ENCODE measurements at regions not wholly inside any gene's neighbourhood (a gene's known extent, or its start where the extent isn't known, plus 50 kb on each side); places are given as distances from the start of the nearest gene placed in this dataset.

DNA sequence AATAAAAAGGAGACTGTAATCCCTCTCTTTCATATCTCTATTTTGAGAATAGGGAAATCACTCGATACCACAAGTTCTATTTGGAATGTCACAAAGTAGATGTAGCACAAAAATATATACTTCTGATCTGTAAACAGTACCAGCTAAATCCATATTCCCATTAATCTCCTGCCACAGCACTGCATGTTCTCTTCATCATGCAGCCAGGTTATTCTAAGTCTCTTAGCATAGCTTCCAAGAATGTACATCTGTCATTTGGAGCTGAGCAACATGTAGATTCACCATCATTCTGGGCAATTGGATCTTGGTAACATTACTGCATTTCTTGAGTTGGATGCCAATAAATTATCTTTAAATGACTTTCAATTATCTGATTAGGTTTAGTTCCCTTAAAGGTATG lies 1874.5 kb downstream of the MRPL39 start:
- no peak for DNase-seq (ENCODE audit: low spot score)

DNA sequence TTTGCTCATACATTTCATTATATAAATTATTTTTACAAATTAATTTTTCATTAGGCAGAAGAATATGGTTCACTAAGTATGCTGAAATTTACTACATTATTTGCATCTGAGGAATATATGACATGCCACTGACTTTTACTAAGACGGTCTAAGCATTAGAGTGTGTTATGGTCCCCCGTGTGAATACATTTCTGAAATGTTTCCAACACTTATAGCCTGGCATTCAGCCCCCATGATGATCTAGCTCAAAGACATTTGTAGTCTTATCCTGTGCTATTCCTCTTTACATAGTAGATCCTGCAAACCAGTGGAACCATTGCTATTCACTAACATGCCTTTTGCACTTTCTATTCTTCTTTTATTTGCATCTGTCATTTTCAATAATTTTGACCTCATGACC lies 1878.0 kb downstream of the MRPL39 start:
- no peak for DNase-seq (ENCODE audit: low spot score)

DNA sequence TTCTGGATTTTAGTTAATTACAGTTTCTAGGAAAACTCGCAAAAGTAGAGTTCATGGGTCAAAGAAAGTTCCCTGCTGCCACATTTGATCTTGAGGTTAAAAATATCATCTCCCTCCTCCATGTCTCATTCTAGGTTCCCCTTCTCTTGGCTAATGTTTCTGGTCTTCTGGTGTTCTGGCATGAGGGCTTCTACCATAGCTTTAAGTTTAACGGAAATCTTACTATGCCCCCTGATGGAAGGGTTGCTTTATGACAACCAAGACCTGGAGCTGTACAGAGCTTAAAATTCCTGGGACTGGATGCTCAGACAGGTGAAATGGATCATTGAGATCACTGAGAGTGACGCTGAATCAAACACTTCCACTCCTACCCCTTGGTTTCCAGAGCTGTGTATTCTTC lies 1881.7 kb downstream of the MRPL39 start:
- DNase-seq (ENCODE audit: low spot score): no peak

DNA sequence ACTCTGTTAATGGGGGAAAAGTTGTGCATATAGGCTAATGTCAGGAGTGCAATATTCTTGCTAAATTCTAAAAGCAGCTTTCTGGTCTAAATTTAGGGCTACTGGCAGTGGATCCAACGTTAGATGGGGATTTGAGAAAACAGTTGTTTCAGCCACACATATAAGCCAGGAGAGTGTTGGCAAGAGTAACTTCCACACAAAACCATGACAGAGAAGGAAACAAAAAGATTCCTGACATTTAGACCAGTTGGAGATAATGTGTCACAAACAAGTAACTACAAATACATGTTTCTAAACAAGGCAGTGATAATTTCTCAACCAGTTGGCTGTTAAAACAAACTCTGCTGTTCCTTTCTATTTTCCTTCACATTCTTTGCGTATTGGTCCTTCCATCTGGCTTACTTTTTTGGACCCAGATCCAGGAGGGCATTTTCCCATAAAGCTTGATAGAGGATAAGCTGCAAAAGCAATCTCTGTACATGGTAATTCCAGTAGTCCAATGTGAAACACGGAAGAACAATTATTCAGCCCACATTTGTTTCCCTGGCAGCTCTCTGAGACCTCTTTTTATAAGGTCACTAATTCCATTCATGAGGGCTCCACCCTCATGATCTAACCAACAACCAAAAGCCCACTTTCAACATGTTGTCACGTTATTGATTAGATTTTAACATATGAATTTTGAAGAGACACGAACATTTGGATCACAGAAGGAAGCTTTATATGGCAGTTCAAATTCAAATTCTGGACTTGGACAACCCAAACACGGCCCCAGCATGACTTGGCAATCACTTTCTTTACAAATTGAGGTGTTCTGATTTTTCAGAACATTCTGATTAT lies 1888.6 kb downstream of the MRPL39 start:
- no peak for DNase-seq (ENCODE audit: low spot score)

DNA sequence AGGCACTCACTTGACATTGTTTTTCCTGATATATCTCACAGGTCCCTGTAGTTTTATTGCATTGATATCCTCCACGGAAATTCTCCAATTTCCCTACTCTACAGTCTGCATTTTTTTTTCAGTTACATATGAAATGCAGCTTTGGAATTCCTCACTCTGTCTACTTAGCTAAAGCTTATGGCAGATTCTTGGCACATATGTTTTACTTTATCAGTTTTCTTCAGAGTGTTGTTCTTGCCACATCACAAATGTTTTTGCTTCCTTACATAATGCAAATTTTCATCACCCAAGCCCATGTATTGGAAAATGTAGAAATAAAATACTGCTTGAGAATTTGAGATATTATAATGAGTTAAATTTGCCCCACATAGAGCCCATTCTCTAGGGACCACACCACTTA lies 1895.1 kb downstream of the MRPL39 start:
- DNase-seq (ENCODE audit: low spot score): no peak

DNA sequence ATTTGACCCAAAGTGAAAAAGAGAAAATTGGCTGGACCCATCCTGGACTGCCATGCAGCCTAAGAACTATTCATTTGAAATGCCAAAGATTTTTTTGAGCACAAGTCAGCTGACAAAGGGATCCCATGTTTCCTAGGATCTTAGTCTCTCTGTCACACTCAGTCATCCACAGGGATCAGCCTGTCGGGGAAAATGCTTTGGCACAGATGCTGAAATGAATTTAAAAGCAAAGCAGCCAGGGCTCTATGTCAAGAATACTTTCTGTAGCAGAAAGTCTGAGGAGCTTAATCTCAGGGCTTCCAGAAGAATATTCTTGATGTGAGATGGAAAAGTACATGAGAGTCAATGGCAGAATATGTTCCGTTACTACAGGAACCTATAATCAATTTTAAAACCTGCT lies 1900.8 kb downstream of the MRPL39 start:
- no peak for DNase-seq (ENCODE audit: low spot score)

DNA sequence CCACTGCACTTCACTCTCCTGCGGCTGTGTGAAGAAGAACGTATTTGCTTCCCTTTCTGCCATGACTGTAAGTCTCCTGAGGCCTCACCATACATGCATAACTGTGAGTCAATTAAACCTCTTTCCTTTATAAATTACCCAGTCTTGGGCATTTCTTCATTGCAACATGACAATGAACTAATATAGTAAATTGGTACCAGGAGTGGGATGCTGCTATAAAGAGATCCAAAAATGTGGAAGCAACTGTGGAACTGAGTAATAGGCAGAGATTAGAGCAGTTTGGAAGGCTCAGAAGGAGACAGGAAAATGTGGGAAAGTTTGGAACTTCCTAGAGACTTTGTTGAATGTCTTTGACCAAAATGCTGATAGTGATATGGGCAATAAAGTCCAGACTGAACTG lies 1907.9 kb downstream of the MRPL39 start:
- DNase-seq (ENCODE audit: low spot score): no peak

DNA sequence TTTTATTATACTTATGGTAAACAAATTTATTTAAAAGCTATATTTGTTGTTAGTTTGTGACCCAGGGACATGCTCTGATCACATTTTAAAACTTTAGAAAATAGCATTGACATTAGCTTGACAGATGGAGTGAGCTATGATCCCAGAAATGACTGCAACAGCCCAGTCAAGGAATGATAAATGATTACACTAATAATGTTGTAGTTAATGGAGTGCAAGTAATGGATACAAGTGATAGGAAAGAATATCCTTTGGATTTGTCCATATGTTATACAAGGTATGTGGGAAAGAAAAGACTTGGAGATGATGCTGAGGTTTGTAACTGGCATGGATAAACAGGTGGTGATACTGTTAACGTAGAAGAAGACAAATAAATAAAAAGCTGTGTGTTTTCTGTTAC lies 1908.7 kb downstream of the MRPL39 start:
- no peak for DNase-seq (ENCODE audit: low spot score)

DNA sequence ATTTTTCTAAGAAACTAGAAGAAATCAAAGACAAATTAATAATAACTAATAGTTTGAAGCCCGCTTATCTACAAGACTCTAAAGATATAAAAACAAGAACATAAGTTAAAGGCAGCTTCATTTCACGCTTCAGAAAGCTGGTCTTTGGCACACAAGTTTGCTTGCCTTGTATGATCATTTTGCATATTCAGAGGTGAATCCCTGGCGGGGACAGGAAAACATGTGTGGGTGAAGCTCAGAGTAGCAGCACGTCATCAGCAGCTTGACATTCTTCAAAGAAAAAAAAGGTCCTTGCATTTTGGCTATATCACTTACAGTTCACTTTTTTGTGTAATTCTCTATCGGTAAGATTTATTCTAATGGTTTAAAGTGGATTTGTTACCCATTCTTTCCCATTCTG lies 1911.8 kb downstream of the MRPL39 start:
- no peak for DNase-seq (ENCODE audit: low spot score)

DNA sequence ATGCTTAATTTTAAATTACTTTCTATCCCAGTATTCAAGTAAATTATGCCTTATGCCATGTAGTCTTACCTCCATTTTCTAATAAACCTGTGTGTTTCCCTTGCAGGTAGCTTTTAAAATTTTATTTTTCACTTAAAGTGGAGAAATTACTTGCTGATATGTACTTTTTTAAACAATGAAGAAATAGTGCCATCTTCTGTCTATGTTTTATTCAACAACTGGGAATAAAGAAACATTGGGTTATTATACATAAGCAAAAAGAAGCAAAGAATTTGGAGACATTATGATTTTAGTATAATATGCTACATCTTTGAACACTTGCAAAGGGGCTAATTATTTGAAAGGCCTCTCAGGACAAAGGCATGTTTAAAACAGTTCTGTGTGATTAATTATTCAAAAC lies 1912.9 kb downstream of the MRPL39 start:
- no peak for DNase-seq (ENCODE audit: low spot score)

DNA sequence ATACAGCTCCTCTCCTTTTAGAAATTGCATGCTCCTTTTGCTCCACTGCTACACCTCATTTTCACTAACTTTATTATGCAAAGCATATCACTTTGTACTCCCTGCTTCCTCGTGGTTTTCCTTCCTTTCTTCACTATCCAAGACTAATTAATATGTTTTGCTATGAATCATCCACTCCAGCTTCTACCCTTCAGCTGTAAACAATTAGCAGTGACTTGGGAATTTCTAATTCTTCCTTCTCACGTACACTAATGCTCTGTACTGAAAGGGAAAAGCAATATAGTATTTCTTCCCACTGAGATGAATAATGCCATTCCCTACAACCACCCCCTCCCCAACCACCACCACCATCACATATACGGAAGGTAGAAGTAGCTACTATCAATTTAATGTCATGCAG lies 1917.0 kb downstream of the MRPL39 start:
- no peak for DNase-seq (ENCODE audit: low spot score)

DNA sequence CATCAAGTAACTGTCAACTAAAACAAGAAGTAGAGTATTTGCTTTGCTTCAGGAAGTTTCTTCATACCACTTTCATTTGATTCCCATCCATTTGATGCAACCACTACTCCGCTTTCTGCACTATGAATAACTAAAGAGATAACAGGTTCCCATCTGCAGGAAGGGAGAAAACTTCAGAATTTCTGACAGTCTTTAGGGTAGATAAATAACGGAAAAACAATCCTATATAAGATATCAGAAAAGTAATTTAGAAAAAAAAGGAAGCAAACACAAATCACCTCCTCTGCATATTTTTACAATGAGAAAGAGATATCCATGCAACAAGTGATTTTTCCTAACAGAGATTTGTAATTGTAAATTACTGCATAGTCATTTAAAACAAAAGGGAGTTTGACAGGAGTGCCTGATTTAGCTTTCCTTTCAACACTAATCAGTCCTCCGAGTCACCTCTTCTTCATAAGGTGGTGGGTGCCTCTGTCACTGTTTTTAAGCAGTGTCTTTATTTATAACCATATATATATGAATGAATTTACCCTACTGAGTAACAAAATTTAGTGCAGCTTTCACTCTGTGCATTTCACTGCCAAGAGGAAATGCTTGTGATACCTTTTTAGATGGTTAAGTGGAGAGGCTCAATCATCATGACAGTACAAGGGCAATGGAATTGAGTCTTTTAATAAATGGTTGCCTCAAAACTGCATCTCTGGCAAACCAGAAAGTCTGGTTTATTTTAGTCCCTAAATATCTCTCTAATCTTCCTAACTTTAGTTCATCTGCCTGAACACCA lies 1920.4 kb downstream of the MRPL39 start:
- DNase-seq (ENCODE audit: low spot score): no peak

DNA sequence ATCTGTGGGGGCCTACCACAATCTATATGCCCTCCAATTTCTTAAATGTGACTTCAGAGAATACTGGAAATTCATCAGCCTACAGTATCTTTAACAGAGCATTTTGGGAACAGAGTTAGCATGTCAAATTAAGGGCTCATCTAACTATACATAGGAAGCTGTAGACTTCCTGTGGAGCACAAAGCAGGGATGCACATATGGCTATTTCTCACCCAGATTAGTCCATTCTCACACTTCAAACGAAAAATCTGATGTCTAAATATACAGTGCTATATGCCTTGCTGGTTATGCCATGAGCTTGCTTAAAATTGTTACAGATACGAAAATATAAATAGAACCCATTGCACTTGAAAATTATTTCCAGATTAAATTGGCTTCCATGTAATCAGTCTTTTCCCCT lies 1922.8 kb downstream of the MRPL39 start:
- no peak for DNase-seq (ENCODE audit: low spot score)

DNA sequence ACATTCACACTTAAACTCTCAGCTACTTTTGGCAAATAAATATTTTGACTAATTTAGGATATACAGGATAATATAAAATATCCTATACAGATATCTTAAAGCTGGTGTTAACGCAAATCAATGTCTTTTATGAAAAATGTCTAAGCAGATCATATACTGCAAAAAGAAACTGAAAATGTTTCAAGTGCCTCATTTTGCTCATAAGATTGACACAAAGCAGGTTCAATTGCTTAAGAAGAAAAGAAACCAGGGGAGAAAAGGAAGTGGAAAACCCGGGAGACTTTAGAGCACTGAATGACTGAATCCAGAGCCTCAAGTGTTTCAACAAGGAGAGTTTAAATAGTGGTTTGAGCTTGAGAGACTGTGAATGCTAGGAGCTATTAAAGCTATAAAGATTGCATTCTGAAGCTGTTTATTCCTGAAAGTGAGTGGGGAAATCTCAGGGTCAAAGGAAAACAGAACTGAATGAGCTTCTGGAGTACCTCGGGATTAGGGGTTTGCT lies 1943.0 kb downstream of the MRPL39 start:
- DNase-seq (ENCODE audit: low spot score): no peak

DNA sequence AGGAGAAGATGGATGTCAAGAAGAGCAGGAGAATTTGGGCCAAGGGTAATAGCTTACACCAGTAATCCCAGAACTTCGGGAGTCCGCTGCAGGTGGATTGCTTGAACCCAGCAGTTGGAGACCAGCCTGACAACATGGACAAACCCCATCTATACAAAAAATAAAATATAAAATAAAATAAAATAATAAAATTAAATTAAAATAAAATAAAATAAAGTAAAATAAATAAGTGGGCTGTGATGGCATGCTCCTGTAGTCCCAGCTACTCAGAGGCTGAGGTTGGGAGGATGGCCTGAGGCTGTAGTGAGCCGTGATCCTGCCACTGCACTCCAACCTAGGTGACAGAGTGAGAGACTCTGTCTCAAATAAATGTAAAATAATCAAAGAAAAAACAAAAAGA lies 1946.7 kb downstream of the MRPL39 start:
- DNase-seq (ENCODE audit: low spot score): no peak

DNA sequence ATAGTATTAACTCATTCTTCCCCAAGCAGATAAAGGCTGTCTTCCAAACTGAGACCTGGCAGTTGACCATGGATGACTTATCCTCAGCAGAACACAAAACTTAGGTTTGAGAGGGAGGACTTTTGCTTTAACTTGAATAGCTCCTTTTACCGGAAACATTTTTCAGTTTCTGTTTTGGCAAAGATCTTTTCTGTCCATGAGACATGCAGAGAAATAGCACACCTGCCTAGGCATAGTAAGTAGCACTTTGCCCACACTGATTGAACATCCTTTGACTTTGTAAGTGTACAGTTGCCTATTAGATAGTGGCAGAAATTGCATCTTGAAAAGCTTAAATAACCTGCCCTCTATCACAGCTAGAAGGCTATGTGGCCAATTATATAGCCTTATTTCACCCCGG lies 1962.5 kb downstream of the MRPL39 start:
- no peak for DNase-seq (ENCODE audit: low spot score)

DNA sequence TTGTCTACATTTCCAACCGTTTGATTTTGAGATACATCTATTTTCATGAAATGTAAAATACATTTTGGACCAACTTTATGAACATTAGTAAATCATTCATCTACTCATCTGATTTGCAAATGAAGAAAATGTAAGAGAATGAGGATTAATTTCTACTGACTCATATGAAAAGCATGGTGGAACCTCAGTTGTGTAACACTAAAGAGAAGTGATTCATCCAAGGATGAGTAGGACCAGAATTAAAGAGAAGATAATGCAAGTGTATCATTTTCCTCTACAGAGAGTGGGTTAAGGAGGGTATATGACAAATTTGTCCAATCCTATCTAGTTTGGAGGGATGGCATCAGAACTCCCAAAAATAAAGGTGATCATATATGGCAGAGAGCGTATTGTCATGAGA lies 1967.6 kb downstream of the MRPL39 start:
- DNase-seq (ENCODE audit: low spot score): no peak

DNA sequence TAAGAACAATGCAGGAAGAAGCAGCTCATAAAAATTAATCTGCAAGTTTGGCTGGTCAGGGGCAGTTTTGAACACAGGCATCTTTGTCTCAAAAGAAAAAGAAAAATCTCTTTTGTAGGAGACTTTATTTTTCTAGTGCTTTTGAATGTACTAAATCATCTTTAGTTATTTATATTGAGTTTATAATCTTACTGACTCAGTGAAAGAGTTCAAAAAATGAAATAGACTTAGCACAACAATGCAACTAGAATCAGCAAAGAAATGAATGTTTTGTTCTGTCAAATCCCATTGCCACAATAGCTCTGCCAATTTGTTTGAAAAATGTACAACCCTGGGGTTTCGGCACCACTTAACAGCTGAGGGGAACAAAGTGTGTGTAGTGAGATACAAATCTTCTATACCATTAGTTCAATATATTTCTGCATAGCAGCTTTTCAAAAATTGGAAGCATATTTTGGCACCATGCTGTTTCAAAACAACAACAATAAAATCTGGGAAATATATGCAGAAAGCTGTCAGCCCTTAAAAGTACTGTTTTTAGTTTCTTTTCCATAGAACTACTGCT lies 1969.1 kb downstream of the MRPL39 start:
- no peak for DNase-seq (ENCODE audit: low spot score)

DNA sequence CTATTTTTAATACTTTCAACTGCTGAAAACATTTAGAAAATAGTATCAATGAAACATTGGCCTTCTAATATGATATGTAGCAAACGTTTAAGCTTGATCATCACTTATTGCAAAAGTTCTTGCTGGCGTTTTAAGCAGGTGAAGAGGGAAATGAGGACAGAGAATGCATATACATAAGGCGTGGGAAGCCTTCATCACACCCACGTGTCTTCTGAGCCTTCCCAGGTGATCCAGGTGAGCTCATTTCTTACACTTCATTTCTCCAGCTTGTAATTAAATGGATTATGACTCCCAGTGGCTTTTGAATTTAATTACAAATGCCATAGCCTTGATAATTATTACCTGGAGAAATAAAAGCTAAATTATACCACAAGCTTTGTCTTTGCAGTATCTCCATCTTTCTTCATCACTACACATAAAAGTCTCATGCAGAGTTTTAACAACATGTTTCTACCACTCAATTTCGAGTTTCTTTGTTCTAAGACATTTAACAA lies 1973.8 kb downstream of the MRPL39 start:
- DNase-seq (ENCODE audit: low spot score): no peak

DNA sequence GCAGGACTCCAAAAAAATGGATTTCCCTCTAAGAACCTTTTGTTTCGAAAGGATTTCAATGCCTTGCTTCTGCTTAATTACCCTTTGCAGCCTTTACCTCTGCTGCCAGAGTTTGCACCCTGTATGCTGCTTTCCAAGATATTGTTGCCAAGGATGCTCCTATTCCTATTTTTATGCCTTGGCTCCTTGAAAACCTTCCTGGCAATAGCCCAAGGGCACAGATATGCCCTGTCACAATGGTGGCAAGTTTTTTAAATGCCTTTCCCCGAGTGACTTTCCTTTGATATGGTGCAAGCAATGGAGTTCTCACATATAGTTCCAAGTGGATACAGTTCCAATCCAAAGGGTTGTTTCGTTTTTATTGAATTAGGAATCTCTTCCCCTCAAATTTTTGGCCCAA lies 1983.0 kb downstream of the MRPL39 start:
- DNase-seq (ENCODE audit: low spot score): no peak

DNA sequence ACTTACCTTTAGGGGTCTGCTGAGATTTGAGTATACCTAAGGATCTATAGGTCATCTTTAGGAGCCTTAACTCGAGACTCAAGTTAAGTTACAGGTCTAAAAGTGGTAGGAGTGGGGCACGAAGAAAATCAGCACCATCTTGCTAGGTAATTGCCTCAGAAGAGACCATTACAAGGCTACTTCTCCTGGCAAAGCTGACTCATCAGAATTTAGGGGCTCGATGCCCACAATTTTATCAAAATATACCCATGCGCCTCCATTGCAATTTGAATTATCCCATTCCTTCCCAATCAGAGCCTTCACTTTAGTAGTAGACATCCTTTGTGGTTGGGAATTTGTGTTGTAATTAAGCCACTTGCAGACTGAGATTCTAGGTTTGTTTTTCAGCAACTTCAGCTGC lies 1994.3 kb downstream of the MRPL39 start:
- DNase-seq (ENCODE audit: low spot score): no peak

DNA sequence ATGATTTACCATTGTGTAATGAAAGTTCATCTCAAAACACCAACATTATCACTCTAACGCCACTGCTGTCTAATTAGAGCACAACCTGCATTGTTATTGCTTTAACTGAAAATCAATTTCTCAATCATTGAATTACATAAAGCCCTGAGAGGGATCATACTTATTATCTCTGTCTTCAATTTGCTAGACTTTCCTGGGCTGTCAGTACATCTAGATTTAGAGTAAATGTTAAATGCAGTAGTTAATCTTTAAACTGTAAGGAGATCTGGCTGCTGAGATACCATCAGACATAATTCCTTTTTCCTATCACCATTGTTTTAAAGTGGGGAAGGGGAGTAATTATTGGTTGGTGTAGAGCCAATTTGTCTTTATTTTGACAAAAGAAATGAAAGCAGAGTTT lies 1995.1 kb downstream of the MRPL39 start:
- DNase-seq (ENCODE audit: low spot score): no peak

All from CD4-positive, alpha-beta T cell treated with Interleukin-2 at 100 ng/mL for 4 hours (primary cell).